Type B pancreatic cell (in vitro differentiated cells): ENCODE measurements at regions not wholly inside any gene's neighbourhood (a gene's known extent, or its start where the extent isn't known, plus 50 kb on each side); places are given as distances from the start of the nearest gene placed in this dataset.

ENCODE experiments used
- DNase-seq: peaks from one replicate; pipeline ENCODE4 v3.0.0; 2021; ENCODE audit warnings: mixed read lengths; ENCODE audit not compliant: unreplicated experiment; ENCODE audit errors: extremely low spot score
- H3K27ac Mint-ChIP-seq: 2 replicates; pipeline ENCODE4 v1.8.0; 2021; ENCODE audit warnings: mild to moderate bottlenecking, mixed read lengths
- H3K27me3 Mint-ChIP-seq: 2 replicates; pipeline ENCODE4 v1.8.0; 2021; ENCODE audit warnings: mixed read lengths
- H3K36me3 Mint-ChIP-seq: 2 replicates; pipeline ENCODE4 v1.8.0; 2021; ENCODE audit warnings: mixed read lengths
- H3K4me1 Mint-ChIP-seq: one replicate; pipeline ENCODE4 v1.8.0; 2021; ENCODE audit warnings: mixed read lengths; ENCODE audit not compliant: unreplicated experiment
- H3K4me3 Mint-ChIP-seq: 2 replicates; pipeline ENCODE4 v1.8.0; 2021; ENCODE audit warnings: mild to moderate bottlenecking, mixed read lengths
- H3K9me3 Mint-ChIP-seq: 2 replicates; pipeline ENCODE4 v1.8.0; 2021; ENCODE audit warnings: mixed read lengths
- CTCF ChIP-seq: fragments of 200-600 bp; sonication (generic); conservative IDR thresholded peaks from 2 replicates; pipeline ENCODE4 v1.5.0; 2021; ENCODE audit warnings: antibody characterized with exemption, mild to moderate bottlenecking

- DNase-seq: no peak
- no peak for TF ChIP-seq CTCF
- H3K36me3 Mint-ChIP-seq: no peaks in the 10 kb centered on the region
- no peak overlapping the region for H3K4me3 Mint-ChIP-seq
- no peak overlapping the region for H3K27ac Mint-ChIP-seq
- no peaks in the 10 kb centered on the region for H3K27me3 Mint-ChIP-seq
- H3K9me3 Mint-ChIP-seq: no peaks in the 10 kb centered on the region
- no peaks in the 10 kb centered on the region for H3K4me1 Mint-ChIP-seq
These were observed 93.7 kb upstream of the CARD18 start for GRCh38 chr11:105233285-105233684.

GRCh38 chr11:105232021-105232420 lies 92.5 kb upstream of the CARD18 start:
- no peak for TF ChIP-seq CTCF
- Mint-ChIP-seq H3K27me3 (no peaks in the 10 kb centered on the region), H3K9me3 (no peaks in the 10 kb centered on the region), H3K27ac (no peak overlapping the region), H3K4me3 (no peak overlapping the region), H3K36me3 (no peaks in the 10 kb centered on the region), H3K4me1 (no peaks in the 10 kb centered on the region)
- no peak for DNase-seq

GRCh38 chr11:105230586-105230985 lies 91.0 kb upstream of the CARD18 start:
- no peak overlapping the region for H3K27ac Mint-ChIP-seq
- no peaks in the 10 kb centered on the region for H3K9me3 Mint-ChIP-seq
- H3K36me3 Mint-ChIP-seq: no peaks in the 10 kb centered on the region
- H3K4me3 Mint-ChIP-seq: no peak overlapping the region
- H3K27me3 Mint-ChIP-seq: no peaks in the 10 kb centered on the region
- no peaks in the 10 kb centered on the region for H3K4me1 Mint-ChIP-seq
- no peak for DNase-seq
- no peak for TF ChIP-seq CTCF

GRCh38 chr11:105229761-105230160 lies 90.2 kb upstream of the CARD18 start:
- no peaks in the 10 kb centered on the region for H3K36me3 Mint-ChIP-seq
- no peak overlapping the region for H3K4me3 Mint-ChIP-seq
- TF ChIP-seq CTCF: no peak
- H3K27ac Mint-ChIP-seq: no peak overlapping the region
- H3K9me3 Mint-ChIP-seq: no peaks in the 10 kb centered on the region
- no peak for DNase-seq
- no peaks in the 10 kb centered on the region for H3K27me3 Mint-ChIP-seq
- no peaks in the 10 kb centered on the region for H3K4me1 Mint-ChIP-seq

- H3K4me3 Mint-ChIP-seq: no peak overlapping the region
- H3K4me1 Mint-ChIP-seq: no peaks in the 10 kb centered on the region
- TF ChIP-seq CTCF: no peak
- H3K27ac Mint-ChIP-seq: no peak overlapping the region
- no peaks in the 10 kb centered on the region for H3K27me3 Mint-ChIP-seq
- H3K9me3 Mint-ChIP-seq: no peaks in the 10 kb centered on the region
- H3K36me3 Mint-ChIP-seq: no peaks in the 10 kb centered on the region
- DNase-seq: no peak
These were observed 89.7 kb upstream of the CARD18 start for GRCh38 chr11:105229257-105229656.

GRCh38 chr11:105227363-105227762 lies 87.8 kb upstream of the CARD18 start:
- no peaks in the 10 kb centered on the region for H3K27me3 Mint-ChIP-seq
- no peak for TF ChIP-seq CTCF
- DNase-seq: no peak
- H3K36me3 Mint-ChIP-seq: no peaks in the 10 kb centered on the region
- no peaks in the 10 kb centered on the region for H3K9me3 Mint-ChIP-seq
- H3K4me1 Mint-ChIP-seq: no peaks in the 10 kb centered on the region
- no peak overlapping the region for H3K27ac Mint-ChIP-seq
- no peak overlapping the region for H3K4me3 Mint-ChIP-seq
